Karpas-422 (cell line): ENCODE measurements at regions not wholly inside any gene's neighbourhood (a gene's known extent, or its start where the extent isn't known, plus 50 kb on each side); places are given as distances from the start of the nearest gene placed in this dataset.

Experiments
- DNase-seq: peaks from one replicate; pipeline ENCODE4 v3.0.0-alpha.2; 2015
- H2AFZ ChIP-seq: fragments of 200-600 bp; sonication (generic); 2 replicates; pipeline ENCODE4 v1.6.1; 2014; ENCODE audit warnings: antibody characterized with exemption, low read length, mixed read lengths
- H3K27ac ChIP-seq: fragments of 200-600 bp; sonication (generic); 2 replicates; pipeline ENCODE4 v1.5.1; 2014; ENCODE audit warnings: mild to moderate bottlenecking, low read length, moderate library complexity
- H3K27me3 ChIP-seq: fragments of 200-600 bp; sonication (generic); 2 replicates; pipeline ENCODE4 v1.6.1; 2014; ENCODE audit warnings: low read length, mixed read lengths
- H3K36me3 ChIP-seq: fragments of 200-600 bp; sonication (generic); 2 replicates; pipeline ENCODE4 v1.6.1; 2014; ENCODE audit warnings: low read length, mixed read lengths; ENCODE audit not compliant: insufficient read depth
- H3K4me1 ChIP-seq: fragments of 200-600 bp; sonication (generic); 2 replicates; pipeline ENCODE4 v1.6.1; 2014; ENCODE audit warnings: mild to moderate bottlenecking, low read length, mixed read lengths
- H3K4me2 ChIP-seq: fragments of 200-600 bp; sonication (generic); 2 replicates; pipeline ENCODE4 v1.6.1; 2014; ENCODE audit warnings: low read length, low read depth, mild to moderate bottlenecking; ENCODE audit not compliant: poor library complexity, severe bottlenecking
- H3K4me3 ChIP-seq: fragments of 200-600 bp; sonication (generic); 2 replicates; pipeline ENCODE4 v1.5.1; 2014; ENCODE audit warnings: mild to moderate bottlenecking, antibody characterized with exemption, low read length, mixed read lengths
- H3K79me2 ChIP-seq: fragments of 200-600 bp; sonication (generic); 2 replicates; pipeline ENCODE4 v1.6.1; 2014; ENCODE audit warnings: mild to moderate bottlenecking, low read length, mixed read lengths
- H3K9ac ChIP-seq: fragments of 200-600 bp; sonication (generic); 2 replicates; pipeline ENCODE4 v1.6.0; 2014; ENCODE audit warnings: low read length
- H3K9me2 ChIP-seq: fragments of 200-600 bp; sonication (generic), shearing (Covaris generic); replicated peaks from 2 replicates; pipeline ENCODE4 v1.6.0; 2014; ENCODE audit warnings: mild to moderate bottlenecking, low read length, moderate library complexity; ENCODE audit not compliant: insufficient read depth
- H3K9me3 ChIP-seq: fragments of 300-700, 200-600 bp; sonication (generic); 2 replicates; pipeline ENCODE4 v1.6.1; 2014; ENCODE audit warnings: low read length, mixed read lengths
- H4K20me1 ChIP-seq: fragments of 200-600 bp; sonication (generic); 2 replicates; pipeline ENCODE4 v1.6.1; 2014; ENCODE audit warnings: mild to moderate bottlenecking, antibody characterized with exemption, low read length, low read depth; ENCODE audit not compliant: insufficient read depth

- Histone ChIP-seq H3K4me2 (no peak overlapping the region), H3K36me3 (no peaks in the 10 kb centered on the region), H3K9me3 (no peaks in the 10 kb centered on the region), H3K4me1 (peaks cover 13% of the 10 kb centered on the region), H3K4me3 (no peak overlapping the region), H4K20me1 (no peaks in the 10 kb centered on the region), H2AFZ (no peak overlapping the region), H3K9ac (no peak overlapping the region), H3K79me2 (no peaks in the 10 kb centered on the region), H3K27me3 (no peaks in the 10 kb centered on the region), H3K9me2 (no peaks in the 10 kb centered on the region), H3K27ac (no peak overlapping the region)
- DNase-seq, result no peak
These were observed 818.0 kb downstream of the MAFB start for GRCh38 chr20:39871013-39871412.

GRCh38 chr20:39865446-39865845 is 823.6 kb downstream of the MAFB start:
- DNase-seq, result no peak
- H3K4me1 ChIP-seq, result no peaks in the 10 kb centered on the region

GRCh38 chr20:39862470-39862891 is 826.6 kb downstream of the MAFB start:
- no peak for DNase-seq
- Histone ChIP-seq H3K4me3 (no peak overlapping the region), H2AFZ (no peak overlapping the region), H3K9me3 (no peaks in the 10 kb centered on the region), H4K20me1 (no peaks in the 10 kb centered on the region), H3K9me2 (no peaks in the 10 kb centered on the region), H3K27ac (no peak overlapping the region), H3K4me2 (no peak overlapping the region), H3K9ac (no peak overlapping the region), H3K27me3 (no peaks in the 10 kb centered on the region), H3K79me2 (no peaks in the 10 kb centered on the region), H3K36me3 (no peaks in the 10 kb centered on the region), H3K4me1 (no peaks in the 10 kb centered on the region)

More at GRCh38 chr20:39865446-39865845, 823.6 kb downstream of the MAFB start:
- no peak overlapping the region for H2AFZ ChIP-seq
- H3K4me2 ChIP-seq, result no peak overlapping the region
- H3K79me2 ChIP-seq, result no peaks in the 10 kb centered on the region
- no peaks in the 10 kb centered on the region for H3K36me3 ChIP-seq
- H3K9me2 ChIP-seq, result no peaks in the 10 kb centered on the region
- H4K20me1 ChIP-seq, result no peaks in the 10 kb centered on the region
- H3K4me3 ChIP-seq, result no peak overlapping the region
- no peaks in the 10 kb centered on the region for H3K9me3 ChIP-seq
- no peaks in the 10 kb centered on the region for H3K27me3 ChIP-seq
- H3K27ac ChIP-seq, result no peak overlapping the region
- no peak overlapping the region for H3K9ac ChIP-seq

- no peaks in the 10 kb centered on the region for H3K9me3 ChIP-seq
- no peaks in the 10 kb centered on the region for H3K36me3 ChIP-seq
- H3K9me2 ChIP-seq, result no peaks in the 10 kb centered on the region
- no peaks in the 10 kb centered on the region for H3K4me1 ChIP-seq
- no peak overlapping the region for H3K27ac ChIP-seq
- no peak overlapping the region for H3K4me3 ChIP-seq
- no peak overlapping the region for H2AFZ ChIP-seq
- H3K4me2 ChIP-seq, result no peak overlapping the region
- no peaks in the 10 kb centered on the region for H4K20me1 ChIP-seq
- H3K79me2 ChIP-seq, result no peaks in the 10 kb centered on the region
- H3K9ac ChIP-seq, result no peak overlapping the region
- no peaks in the 10 kb centered on the region for H3K27me3 ChIP-seq
- no peak for DNase-seq
These were observed 827.7 kb downstream of the MAFB start for GRCh38 chr20:39861381-39861780.

- H3K9me3 ChIP-seq, result no peaks in the 10 kb centered on the region
- H2AFZ ChIP-seq, result no peak overlapping the region
- no peaks in the 10 kb centered on the region for H3K79me2 ChIP-seq
- no peaks in the 10 kb centered on the region for H3K36me3 ChIP-seq
- no peaks in the 10 kb centered on the region for H4K20me1 ChIP-seq
- H3K4me2 ChIP-seq, result no peak overlapping the region
- no peaks in the 10 kb centered on the region for H3K27me3 ChIP-seq
- DNase-seq, result no peak
- no peaks in the 10 kb centered on the region for H3K9me2 ChIP-seq
- no peak overlapping the region for H3K4me3 ChIP-seq
- H3K4me1 ChIP-seq, result no peaks in the 10 kb centered on the region
- H3K9ac ChIP-seq, result no peak overlapping the region
- no peak overlapping the region for H3K27ac ChIP-seq
These were observed 831.2 kb downstream of the MAFB start for GRCh38 chr20:39857835-39858234.

- Histone ChIP-seq H3K79me2 (no peaks in the 10 kb centered on the region), H3K4me1 (no peaks in the 10 kb centered on the region), H3K4me3 (no peak overlapping the region), H3K9me2 (no peaks in the 10 kb centered on the region), H3K36me3 (no peaks in the 10 kb centered on the region), H2AFZ (no peak overlapping the region), H3K27me3 (no peaks in the 10 kb centered on the region), H3K4me2 (no peak overlapping the region), H4K20me1 (no peaks in the 10 kb centered on the region), H3K27ac (no peak overlapping the region), H3K9ac (no peak overlapping the region), H3K9me3 (no peaks in the 10 kb centered on the region)
- no peak for DNase-seq
These were observed 831.8 kb downstream of the MAFB start for GRCh38 chr20:39857187-39857586.

- Histone ChIP-seq H3K27ac (no peak overlapping the region), H3K4me1 (peaks cover 5% of the 10 kb centered on the region), H4K20me1 (no peaks in the 10 kb centered on the region), H3K79me2 (no peaks in the 10 kb centered on the region), H3K9me2 (no peaks in the 10 kb centered on the region), H3K27me3 (no peaks in the 10 kb centered on the region), H2AFZ (no peak overlapping the region), H3K9me3 (no peaks in the 10 kb centered on the region), H3K36me3 (no peaks in the 10 kb centered on the region), H3K4me3 (no peak overlapping the region), H3K9ac (no peak overlapping the region), H3K4me2 (no peak overlapping the region)
- DNase-seq, result no peak
These were observed 833.2 kb downstream of the MAFB start for GRCh38 chr20:39855799-39856198.

- Histone ChIP-seq H2AFZ (no peak overlapping the region), H3K27ac (no peak overlapping the region), H3K4me2 (no peak overlapping the region), H3K9me3 (no peaks in the 10 kb centered on the region), H3K79me2 (no peaks in the 10 kb centered on the region), H3K4me3 (no peak overlapping the region), H3K36me3 (no peaks in the 10 kb centered on the region), H4K20me1 (no peaks in the 10 kb centered on the region), H3K9ac (no peak overlapping the region), H3K27me3 (no peaks in the 10 kb centered on the region), H3K4me1 (peaks cover 12% of the 10 kb centered on the region), H3K9me2 (no peaks in the 10 kb centered on the region)
- DNase-seq, result no peak
These were observed 834.0 kb downstream of the MAFB start for GRCh38 chr20:39855056-39855455.

- Histone ChIP-seq H3K9me2 (no peaks in the 10 kb centered on the region), H3K4me3 (no peak overlapping the region), H3K79me2 (no peaks in the 10 kb centered on the region), H3K4me1 (peaks cover 12% of the 10 kb centered on the region), H3K9me3 (no peaks in the 10 kb centered on the region), H3K27me3 (no peaks in the 10 kb centered on the region), H4K20me1 (no peaks in the 10 kb centered on the region), H2AFZ (no peak overlapping the region), H3K9ac (no peak overlapping the region), H3K27ac (no peak overlapping the region), H3K4me2 (no peak overlapping the region), H3K36me3 (no peaks in the 10 kb centered on the region)
- DNase-seq, result no peak
These were observed 835.4 kb downstream of the MAFB start for GRCh38 chr20:39853636-39854035.
